HG02798 (cell line): ENCODE measurements at regions not wholly inside any gene's neighbourhood (a gene's known extent, or its start where the extent isn't known, plus 50 kb on each side); places are given as distances from the start of the nearest gene placed in this dataset.

Experiments used
- ATAC-seq: cut with Tn5 transposase; IDR thresholded peaks from one replicate; pipeline ENCODE4 v1.9.1; 2021; ENCODE audit warnings: mild to moderate bottlenecking; ENCODE audit not compliant: unreplicated experiment, poor library complexity

DNA sequence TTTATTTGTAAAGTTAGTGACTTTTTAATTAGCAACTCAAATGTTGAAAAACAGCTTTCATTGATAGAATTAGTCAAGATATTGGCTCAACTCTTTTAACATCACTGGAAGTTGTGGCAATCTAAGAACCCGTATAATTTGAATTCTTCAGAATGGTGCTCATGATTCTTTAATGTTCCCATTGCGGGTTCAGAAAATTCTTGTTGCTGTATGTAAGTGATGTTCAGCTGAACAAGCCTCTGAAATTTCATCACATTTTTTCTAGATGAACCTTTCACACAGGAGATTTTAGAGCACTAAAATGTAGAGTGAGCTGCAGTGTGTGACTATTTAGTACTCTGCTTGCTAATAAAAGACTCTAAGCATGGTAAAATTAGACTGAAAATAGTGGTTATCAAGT is 1317.7 kb downstream of the FSTL5 start:
- no peak for ATAC-seq

DNA sequence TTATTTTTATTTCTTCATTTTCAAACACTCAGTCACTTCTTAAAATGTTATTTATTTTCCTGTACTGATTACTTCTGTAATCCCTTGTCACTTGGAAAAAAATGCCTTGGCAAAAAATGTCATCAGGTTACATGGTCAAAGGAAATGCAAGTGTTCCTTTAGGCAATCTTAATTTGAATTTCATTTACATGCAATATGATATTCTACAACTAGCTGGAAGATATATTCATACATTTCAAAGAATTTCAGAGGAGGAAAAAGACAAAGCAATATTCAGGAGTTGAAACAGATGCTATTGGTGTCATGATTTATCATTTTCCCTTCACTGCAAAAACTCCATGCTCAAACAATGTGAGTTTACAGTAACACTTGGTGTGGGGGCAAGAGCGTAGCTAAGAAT is 1316.6 kb downstream of the FSTL5 start:
- ATAC-seq = no peak

DNA sequence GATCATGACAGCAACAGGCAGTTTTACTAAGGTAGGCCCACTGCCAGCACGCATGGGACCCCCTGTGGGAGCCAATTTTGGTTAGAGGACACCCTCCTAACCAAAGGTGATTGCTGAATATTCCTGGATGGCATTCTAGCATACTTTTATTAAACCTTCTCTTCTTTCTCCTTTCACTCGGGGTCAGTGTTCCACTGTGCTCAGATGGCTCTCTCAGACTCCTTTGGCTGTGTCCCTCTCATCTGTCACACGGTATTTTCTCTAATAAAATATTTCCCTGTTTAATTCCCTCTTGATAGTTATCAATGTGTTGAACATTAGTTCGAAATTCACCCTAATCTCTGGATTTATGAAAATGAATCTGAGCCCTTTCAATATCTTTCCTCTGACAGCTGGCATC is 1315.3 kb downstream of the FSTL5 start:
- no peak for ATAC-seq

DNA sequence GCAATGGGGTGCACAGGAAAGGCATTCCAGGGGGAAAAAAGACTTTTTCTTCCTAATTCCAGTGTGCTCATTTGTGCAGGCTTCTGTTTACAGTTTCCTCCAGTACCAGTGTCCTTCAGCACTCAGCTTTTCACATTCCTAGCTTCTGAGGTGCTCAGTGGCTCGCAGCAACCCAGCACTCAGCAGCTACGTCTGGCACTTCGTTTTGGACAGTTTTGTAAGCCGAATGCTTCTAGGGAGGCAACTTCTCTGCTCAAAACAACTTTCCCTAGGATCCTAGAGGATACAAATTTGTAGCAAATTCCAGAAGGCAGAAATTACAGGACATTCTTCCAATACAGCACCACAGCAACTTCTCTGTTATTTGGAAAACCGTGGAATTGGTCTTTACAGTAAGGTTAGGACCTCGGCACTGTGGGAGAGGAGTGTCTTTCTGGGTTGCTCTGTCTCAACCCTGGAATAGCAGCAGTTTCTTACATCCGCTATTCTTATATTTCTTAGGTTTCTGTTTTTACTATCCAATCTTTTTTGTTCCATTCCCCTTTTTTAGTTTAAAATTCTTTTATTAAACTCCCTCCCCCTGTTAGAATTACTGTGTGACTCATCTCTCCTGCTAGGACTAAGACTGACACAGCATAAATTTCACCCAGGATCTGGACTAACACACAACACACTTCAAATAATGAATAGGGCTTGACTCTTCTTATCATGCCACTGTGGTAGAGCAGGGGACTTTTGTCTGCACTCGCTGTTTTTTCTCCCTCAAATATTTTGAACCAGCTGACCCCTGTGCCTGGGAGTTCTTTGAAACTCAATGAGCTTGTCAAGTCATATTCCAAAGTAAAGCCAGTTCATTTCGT is 1314.7 kb downstream of the FSTL5 start:
- no peak for ATAC-seq

DNA sequence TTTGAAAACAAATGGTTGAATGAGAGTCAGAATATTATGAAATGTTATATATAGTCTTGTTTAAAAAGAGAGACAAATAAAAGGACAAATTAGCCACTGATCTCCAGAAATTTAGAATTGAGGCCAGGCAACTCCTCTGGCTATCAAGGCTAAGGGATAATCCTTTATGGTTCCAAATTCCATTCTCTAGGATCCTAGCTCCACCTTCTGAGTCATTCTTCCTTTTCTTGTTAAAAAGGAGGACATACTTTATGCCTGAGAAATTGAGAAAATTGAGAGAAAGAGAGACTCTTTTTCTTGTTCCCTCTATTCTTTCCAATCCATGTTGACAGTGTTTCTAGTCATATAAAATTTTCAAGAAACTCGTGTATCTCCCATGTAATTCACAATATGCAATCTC is 1299.5 kb downstream of the FSTL5 start:
- no peak for ATAC-seq

DNA sequence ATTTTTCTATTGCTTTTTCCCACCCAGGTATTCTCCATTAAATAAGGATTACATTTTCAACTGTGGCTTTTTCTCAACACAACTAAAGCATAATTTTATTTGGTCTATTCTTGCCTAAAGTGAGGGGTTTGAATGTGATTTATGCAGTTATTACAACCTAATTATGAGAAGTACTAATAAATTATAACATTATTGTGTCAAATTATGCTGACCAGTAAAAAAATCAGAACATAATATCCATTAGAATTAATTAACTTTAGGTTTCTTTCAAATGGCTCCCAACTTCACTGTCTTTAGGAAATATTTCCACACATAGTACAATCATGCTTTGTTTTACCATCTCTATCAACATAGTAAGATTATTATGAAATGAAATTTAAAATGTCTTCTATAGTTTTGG is 1293.9 kb downstream of the FSTL5 start:
- ATAC-seq = no peak

DNA sequence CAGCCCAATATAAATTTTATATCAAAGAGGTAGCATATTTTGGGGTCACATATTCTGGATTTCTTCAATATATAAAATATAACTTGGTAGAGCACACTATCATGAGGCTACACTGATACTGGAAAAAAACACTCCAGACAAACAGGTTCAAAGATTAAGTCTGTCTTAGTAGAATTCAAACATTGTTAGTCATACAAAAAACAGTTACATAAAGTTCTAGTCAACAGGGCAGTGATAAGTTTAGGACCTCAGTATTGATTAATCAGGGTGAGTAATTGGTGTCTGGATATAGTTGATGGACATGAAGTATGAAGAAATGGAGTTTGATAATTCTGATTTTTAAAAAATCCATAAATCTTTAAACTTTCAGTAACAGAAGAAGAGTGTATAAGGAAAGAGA is 1291.3 kb downstream of the FSTL5 start:
- no peak for ATAC-seq

DNA sequence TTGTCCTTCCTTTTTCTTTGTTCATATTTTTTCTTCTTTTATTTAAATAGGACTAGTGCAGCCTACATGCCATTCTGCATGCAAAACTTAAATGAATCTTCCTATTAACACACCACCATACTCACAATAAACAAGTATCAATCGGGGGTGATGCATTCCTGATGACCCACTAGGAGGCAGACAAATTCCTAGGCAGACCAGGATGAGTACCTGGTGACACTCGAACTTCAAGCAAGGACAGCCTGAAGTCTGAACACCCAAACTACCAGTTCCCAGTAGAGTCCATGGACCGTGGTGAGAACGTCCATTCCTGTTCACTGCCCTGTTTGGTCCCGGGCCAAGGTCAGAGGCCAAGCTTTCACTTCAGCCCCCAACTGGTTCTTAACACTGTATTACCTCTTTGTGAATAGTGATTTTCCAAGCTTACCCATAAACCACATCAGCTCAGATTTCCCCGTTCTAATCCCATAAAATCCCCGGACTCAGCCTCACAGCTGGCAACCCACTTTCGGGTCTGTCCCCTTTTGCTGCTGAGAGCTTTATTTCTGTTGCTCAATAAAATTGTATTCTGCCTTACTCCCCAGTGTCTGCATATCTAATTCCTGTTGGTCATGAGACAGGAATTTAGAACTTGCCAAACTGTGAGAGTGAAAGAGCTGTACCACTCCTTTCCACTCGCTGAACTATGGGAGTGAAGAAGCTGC is 1286.6 kb downstream of the FSTL5 start:
- no peak for ATAC-seq

DNA sequence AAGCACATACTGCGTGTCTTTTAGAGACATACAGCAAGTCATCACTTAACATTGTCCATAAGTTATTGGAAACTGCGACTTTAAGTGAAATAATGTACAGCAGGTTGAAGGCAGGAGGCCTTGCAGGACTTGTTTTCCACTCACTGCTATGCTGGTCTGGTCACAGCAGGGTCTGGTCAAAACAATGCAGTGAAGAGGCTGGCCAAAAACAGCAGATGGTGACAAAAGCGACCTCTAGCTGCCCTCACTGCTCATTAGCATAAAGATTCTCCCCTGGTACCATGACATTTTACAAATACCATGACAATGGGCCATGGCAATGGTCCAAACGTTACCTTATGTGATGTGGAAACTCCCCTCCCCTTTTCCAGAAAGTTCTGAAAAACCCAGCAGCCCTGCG is 1283.6 kb downstream of the FSTL5 start:
- ATAC-seq = no peak

DNA sequence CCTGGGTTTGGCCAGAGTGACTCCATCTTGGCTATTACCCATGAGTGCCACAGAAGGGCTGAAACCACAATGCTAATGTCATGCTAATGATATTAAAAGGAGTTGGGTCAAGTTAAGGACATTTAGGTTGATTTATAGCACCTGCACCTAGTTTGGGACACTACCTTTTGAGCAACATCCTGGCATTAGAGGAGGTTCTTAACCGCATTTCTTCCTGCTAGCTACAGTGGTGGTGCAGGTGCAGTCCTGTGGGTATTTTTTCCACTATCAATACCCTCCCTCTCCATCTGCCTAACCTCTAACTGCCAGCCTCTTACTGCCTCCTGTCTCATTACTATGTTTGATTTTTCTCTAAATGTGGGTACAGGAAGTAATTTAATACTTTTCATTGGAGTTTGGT is 1276.1 kb downstream of the FSTL5 start:
- no peak for ATAC-seq

DNA sequence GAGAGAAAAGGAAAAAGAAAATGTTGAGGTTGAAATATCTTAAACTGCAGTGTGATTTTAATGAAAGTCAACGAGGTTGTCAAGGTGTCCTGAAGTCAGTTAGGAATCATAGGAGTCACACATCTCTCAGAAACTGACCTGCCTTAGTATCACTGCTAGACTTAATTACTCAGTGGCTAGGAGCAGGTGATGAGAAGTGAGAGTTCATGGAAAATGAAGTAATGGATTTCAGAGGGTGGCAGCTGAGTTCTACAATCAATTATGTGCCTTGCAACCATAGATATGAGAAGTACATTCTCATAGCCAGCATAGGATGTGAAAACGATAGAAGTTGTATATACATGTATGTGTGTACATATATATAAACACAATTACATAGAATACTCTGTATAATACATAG is 1269.7 kb downstream of the FSTL5 start:
- no peak for ATAC-seq

DNA sequence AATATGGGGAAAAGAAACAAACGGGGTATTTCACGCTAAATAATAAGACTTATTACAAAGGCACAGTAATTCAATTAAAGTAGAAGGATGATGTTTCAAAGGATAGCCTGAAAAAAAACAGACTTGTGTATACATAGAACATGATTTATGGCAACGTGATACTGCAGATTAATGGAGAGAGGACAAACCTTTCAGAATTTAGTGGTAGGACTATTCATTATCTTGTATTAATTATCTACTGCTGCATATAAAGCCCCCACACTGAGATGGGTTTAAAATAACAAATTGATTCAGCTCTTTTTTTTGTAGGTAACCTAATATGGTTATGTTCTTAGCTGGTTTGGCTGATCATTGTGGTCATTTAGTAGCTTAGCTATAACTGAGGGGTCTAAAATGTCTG is 1269.0 kb downstream of the FSTL5 start:
- ATAC-seq = no peak

DNA sequence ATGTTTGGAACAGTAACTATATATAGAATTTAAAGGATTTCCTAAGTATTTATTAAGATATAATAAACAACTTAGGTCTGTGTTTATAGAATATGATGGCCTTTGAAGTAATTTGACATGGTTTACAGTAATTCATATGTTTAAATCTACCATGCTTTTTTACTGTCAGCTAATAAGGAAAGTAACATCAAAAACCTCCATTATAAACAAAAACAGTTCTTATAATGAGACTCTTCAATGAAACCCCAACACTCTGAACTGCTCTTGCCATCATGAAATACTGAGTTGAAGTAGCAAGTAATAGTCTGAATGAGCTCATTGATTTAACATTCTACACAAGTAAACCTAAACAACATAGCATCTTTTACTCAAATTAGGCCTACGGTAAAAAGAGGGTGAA is 1236.5 kb downstream of the FSTL5 start:
- no peak for ATAC-seq

DNA sequence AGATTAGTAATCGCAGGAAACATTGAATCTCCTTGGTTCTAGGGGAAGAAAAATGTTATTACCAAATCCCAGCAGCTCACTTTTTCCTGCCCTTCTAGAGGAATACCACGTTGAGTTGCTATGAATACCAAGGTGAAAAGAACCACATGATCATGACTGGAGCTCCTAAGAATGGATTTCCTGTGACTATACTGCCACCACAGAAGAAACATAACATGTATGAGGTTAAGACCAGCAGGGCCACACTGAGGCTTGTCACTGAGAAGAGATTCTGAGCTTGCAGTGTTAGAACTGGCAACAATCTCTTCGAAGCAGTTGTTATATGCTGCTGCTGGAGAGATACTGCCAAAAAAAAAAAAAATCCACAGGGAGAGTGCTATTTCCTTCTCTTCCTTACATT is 1235.3 kb downstream of the FSTL5 start:
- no peak for ATAC-seq

DNA sequence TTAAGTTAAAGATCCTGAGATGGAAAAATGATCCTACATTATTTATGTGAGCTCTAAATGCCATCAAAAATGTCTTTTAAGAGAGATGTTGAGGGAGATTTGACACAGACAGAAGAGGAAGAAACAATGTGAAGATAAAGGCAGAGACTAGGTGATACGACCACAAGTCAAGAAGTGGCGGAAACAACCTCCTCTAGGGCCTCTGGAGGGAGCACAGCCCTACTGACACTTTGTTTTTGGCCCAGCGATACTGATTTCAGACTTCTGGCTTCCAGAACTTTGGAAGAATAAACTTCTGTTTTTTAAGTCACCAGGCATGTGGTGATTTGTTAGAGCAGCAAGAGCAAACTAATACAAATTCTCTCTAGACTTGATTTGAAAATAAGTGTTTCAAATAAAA is 1216.1 kb downstream of the FSTL5 start:
- no peak for ATAC-seq

DNA sequence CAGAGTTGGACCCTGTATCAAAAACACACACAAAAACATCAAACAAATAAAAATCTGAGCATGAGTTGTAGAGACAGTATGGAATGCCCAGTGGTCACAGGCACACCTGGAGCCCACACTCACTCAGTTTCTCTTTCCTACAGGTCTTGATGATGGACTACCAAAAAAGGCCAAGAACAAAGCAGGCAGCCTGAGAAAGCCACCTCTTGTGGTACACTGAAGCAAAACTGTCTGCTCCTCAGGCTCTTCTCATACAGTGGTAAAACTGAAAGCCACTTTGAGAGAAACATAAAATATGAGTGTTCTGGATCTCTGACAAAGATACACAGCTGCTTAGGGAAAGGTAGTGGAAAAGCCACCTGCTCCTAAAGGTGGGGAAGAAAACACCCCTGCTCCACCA is 1206.9 kb downstream of the FSTL5 start:
- no peak for ATAC-seq

DNA sequence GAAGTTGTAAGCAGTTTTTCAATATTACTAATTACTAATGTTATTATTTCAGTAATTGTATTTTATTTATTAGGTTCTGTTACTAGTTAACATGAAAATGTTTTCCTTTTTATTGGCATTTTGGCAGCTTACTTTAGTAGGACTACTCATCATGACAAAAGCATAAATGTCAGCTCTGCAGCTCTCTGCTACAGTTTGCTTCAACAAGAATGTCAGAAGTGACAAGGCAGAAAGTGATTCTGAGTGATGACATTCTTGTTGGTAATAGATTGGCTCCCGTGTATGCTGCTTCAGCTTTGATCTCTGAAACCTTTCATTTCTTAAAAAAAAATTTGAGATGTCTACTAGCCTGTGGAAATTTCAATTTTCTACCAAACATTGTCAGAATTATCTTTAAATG is 1193.9 kb downstream of the FSTL5 start:
- no peak for ATAC-seq

DNA sequence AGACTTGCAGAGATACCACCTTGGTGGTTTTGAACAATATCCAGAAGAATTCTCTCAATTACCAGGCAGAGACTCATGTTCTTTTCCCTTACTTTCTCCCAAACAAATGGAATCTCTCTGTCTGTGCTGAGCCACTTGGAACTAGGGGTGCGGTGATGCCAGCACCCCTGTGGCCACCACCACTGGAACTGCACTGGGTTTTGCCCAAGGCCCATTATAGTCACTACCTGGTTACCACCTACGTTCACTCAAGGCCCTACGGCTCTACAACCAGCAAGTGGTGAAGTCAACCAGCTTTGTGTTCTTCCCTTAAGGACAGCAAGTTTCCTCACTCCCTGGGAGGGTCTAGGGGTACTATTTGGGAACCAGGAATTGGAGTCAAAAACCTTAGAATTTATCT is 1183.7 kb downstream of the FSTL5 start:
- ATAC-seq = no peak

DNA sequence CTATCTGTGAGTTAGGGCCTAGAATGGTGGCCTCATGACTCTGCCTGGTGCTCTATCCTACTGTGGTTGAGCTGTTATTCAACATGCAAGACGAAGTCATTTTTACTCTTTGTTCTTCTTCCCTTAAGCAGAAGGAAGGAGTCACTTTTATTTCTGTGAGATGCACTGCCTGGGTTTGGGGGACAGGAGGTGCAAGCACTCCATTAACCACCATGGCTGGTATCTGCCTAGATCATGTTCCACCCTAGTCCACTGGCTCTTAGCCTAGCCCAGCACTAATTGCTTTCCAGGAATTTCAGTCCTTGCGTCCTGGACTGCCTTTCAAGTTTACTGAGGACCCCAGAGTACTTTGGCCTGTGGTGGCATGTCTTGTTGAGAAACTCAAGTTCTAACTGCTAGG is 1182.7 kb downstream of the FSTL5 start:
- no peak for ATAC-seq

DNA sequence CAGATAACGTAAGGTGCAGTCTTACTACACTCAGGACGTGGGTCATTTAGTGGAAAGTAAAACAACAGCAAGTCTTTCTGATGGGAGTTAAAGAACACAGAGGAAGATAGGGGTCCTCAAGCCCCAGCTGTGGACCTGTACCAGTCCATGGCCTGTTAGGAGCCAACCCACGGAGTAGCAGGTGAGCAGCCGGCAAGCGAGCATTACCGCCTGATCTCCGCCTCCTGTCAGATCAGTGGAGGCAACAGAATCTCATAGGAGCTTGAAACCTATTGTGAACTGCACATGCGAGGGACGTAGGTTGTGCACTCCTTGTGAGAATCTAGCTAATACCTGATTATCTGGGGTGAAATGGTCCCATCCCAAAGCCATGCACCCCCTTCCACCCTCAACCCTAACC is 1180.8 kb downstream of the FSTL5 start:
- no peak for ATAC-seq

DNA sequence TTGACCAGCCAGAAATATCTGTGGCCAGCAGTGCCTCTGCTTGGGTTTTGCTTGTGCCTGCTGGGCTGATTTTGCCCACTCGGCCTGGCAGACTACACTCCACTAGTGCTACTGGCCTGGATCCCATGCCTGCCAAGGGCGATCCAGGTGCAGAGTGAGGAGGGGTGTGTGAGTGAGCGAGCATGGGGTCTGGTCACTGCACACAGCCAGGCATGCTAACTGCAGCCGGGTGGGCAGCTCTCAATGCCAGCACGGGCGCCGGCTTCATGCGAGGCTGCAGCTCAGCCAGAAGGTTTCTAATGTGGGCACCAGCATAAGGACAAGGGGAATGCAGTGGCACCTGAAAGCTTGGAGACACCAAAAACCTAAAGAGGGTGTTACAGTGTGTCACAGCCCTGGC is 1161.4 kb downstream of the FSTL5 start:
- ATAC-seq = no peak
